ENCODE measurements at regions not wholly inside any gene's neighbourhood (a gene's known extent, or its start where the extent isn't known, plus 50 kb on each side); places are given as distances from the start of the nearest gene placed in this dataset.
"Not testable (repeated sequence)": the region's sequence is repeated elsewhere in the genome, so short reads cannot be mapped to it uniquely, and the experiment has no call there.

DNA sequence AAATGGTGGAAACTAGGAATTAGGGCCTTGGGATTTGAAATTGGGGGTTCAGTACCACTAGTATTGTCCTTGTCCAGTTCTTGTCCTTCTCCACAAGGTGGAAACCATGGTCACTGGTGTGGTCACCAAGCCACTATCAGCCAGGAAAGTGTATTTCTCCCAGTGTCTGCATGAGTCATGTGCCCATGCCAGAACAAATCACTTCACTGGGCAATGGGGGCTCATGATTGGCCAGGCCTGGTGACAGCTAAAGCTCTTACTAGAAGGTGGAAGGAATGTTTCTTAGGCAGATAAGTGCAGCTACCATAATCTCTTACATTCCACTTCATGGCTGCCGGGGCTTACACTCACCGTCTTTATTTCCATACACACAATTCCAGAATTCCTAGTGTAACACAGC, 124.8 kb upstream of the TACR1 start:
- no peak for DNase-seq

- no peak for DNase-seq
Observed at GRCh38 chr2:75321599-75321922, 122.2 kb upstream of the TACR1 start.

DNA sequence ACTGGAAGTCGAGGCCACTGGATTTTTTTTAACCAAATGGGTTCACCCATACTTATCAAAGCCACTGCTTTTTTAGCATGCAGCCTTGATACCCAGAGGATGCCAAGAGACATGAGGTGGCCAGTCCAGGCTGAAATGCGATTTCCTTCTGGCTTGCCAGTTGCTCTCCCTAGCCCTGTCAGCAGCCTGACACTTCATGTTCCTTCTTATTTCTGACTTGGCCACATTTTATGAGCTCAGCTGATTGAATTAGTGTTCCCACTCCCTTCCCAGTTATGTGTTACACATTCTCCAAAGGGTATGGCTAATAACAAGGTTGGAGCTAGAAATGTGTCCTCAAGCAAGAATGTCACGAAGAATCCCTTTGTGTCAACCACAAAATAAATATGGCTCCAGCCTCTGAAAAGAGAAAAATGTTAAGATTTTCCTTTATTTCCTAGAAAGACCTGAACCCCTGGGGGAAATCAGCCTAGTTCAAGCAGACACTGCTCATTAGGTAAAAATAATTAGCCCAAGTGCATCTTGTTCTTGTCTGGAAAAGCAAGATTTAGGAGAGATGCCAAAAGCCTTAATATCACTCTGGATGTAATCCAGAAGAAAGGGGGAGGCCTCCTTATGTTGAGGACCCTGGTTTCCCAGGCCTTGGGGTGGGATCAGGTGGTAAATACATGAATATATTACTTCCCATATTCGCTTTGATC, 121.7 kb upstream of the TACR1 start:
- DNase-seq = no peak

DNA sequence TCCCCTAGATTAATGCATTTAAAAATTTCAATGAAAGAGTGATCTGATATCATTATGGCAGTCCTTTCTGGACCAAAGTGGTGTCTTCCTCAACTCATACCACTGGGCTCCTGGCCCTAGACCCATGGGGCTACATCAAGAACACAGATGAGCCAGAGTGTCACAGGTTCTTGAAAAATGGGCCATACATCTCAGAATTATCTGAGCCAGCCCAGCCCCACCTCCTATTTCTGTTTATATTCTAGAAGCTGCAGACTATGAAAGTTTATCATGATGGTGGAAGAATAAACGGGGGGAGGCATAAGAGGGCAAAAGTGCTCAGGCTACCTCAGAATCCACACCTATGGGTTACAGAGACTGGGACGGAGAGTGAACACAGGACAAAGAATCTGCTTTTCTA, 120.6 kb upstream of the TACR1 start:
- DNase-seq = no peak

DNA sequence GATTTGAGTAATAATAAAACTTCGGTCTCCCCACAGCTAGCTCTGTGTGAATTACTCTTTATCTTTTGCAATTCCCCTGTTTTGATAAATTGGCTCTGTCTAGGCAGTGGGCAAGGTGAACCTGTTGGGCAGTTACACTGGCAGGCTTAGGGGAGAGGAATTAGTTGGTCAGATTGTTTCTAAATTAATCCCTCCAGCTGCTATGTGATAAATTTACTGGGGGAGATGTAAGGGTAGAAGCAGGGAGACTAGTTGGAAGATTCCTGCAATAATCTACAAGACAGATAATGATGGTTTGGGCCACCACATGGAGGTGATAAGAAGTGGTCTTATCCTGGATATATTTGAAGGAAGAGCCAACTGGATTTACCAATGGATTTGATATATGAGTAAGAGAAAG, 118.5 kb upstream of the TACR1 start:
- DNase-seq = no peak

- no peak for DNase-seq
Observed at GRCh38 chr2:75317316-75317715, 118.0 kb upstream of the TACR1 start.

- no peak for DNase-seq
Observed at GRCh38 chr2:75315436-75315835, 116.1 kb upstream of the TACR1 start.

DNA sequence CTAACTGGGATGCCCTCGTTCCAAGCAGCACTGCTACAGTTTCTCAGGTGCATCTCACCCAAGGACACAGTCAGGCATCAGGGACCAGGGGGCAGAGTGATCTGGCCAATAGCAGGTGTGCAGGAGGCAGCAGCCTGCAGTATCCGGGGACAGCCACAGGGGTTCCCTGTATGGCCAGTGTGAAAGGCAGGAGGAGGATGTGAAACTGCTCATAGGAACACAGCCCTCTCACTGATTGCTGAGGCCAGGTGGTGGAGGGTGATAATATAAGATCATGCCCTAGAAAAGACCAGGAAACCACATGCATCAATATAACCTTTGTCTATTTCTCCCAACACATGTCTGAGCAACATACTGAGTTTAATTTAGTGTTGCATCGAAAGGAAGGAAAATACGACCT, 112.7 kb upstream of the TACR1 start:
- no peak for DNase-seq

DNA sequence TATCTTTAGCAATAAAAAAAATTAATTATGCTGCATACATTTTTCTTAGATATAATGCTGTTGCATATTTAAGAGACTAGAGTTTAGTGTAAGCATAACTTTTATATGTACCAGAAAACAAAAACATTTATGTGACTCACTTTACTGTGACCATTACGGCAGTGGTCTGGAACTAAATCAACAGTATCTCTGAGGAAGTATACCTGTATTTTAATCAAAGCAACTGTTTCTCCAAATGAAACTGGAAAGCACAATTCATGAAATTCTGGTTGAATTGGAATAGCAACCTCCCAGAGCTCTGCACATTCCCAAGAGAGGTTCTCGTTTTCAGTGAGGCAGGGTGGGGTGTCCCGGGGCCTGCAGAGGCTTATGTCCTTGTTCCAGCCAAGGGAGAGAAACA, 112.2 kb upstream of the TACR1 start:
- DNase-seq = no peak

DNA sequence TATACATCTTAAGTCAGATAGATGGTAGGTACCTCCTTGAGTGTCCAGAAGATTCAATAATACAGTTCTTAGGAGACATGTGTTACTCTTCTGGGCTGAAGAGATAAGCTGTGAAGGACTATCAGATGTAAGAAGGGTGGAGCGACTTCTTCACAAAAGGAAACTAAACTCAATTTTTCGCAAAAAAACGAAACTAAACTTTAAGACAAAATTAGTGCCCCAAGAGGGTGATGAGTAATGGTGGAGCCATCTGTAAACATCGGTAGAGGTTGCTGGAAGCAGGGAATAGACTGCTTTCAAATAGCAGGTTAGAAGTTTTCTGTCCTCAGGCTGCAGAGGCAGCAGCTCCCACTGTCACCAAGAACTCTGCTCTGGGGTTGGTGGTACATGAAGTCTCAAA, 111.6 kb upstream of the TACR1 start:
- DNase-seq = no peak

DNA sequence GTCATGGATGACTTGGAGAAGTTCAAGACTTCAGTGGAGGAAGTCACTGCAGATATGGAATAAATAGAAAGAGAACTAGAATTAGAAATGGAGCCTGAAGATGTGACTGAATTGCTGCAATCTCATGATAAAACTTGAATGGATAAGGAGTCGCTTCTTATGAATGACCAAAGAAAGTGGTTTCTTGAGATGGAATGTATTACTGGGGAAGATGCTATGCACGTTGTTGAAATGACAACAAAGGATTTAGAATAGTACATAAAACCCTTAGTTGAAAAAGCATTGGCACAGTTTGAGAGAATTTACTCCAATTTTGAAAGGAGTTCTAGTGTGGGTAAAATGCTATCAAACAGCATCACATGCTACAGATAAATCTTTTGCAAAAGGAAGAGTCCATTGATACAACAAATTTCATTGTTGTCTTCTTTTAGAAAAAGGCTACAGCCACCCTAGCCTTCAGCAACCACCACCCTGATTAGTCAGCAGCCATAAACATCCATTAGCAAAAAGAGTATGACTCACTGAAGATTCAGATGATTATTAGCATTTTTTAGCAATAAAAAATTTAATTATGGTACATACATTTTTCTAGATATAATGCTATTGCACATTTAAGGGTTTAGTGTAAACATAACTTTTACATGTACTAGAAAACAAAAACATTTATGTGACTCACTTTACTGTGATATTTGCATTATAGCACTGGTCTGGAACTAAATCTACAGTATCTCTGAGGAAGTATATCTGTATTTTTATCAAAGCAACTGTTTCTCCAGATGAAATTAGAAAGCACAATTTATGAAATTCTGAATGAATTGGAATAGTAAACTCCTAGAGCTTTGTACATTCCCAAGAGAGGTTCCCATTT, 110.5 kb upstream of the TACR1 start:
- DNase-seq = no peak

DNA sequence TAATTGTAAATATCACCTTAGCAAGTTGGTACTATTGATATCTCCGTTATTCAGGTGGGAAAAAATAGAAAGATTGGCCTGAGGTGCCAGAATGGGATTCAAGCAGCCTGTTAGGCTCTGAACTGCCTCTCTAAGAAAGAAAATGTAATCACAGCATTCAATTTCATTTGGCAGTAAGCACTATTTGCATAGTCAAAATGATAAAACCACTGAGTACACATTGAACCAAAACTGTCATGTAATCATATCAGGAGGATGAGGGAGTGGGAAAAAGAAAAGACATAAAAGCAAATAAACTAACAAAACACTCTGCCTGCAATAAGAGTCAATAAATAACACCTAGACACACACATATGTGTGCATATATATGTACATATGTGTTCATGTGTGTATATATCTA, 103.9 kb upstream of the TACR1 start:
- no peak for DNase-seq

DNA sequence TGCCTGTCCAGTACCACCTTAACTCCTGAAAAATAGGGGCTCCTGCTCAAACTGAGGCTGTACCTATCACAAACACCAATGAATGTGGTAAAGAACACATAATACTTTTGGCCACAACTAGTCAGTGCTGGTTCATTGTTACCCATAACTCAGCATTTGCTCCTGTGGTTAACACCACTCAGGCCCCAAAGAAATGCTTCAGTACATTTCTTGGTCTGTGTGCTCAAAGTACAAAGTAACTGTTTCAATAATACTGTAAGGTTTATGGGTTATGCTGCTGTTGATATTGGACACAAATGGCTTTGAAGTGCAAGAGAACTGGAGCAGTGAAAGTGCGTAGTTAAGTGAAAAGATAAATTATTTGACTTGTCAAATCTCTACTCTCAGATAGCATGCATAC, 95.0 kb upstream of the TACR1 start:
- no peak for DNase-seq

DNA sequence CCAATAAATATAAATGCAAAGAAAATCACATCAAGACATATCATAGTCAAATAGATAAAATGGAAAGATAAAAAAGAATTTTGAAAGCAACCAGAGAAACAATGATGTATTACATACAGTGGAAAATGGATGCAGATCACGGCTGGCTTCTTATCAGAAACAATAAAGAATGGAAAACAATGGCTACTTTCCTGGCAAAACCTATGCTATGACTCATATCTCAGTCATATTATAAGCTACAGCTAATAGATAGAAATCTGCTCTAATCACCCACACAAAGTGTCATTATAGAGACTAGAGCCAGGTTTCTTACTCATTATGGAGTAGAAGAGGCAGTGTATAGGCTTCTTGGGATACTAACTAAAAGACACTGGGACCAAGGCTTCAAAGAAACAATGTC, 93.5 kb upstream of the TACR1 start:
- DNase-seq = no peak

- DNase-seq = no peak
Observed at GRCh38 chr2:75290600-75291150, 91.4 kb upstream of the TACR1 start.

DNA sequence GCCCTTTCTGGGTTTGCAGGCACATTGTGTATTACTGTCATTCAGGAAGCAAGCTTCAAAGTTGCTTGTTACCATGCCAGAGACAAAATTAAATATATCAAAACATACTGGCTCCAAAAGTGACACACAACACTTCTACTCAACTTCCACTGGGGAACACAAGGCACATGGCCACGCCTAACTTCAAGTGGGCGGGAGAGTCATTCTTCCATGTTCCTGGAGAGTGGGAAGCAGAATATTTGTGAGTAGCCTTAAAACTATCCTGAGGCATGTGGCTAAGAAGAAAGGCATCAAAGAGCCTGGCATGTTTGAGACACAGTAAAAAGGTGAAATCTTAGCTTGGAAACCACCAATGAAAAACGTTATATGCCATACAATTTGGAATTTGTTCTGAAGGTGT, 90.5 kb upstream of the TACR1 start:
- DNase-seq = no peak

DNA sequence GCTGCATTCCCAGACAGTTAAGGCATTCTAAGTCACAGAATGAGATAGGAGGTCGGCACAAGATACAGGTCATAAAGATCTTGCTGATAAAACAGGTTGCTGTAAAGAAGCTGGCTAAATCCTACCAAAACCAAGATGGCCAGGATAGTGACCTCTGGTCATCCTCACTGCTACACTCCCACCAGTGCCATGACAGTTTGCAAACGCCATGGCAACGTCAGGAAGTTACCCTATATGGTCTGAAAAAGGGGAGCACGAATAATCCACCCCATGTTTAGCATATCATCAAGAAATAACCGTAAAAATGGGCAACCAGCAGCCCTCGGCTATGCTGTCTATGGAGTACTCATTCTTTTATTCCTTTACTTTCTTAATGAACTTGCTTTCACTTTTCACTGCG, 89.9 kb upstream of the TACR1 start:
- DNase-seq = not testable (repeated sequence)

- DNase-seq = no peak
Observed at GRCh38 chr2:75288760-75289159, 89.4 kb upstream of the TACR1 start.

DNA sequence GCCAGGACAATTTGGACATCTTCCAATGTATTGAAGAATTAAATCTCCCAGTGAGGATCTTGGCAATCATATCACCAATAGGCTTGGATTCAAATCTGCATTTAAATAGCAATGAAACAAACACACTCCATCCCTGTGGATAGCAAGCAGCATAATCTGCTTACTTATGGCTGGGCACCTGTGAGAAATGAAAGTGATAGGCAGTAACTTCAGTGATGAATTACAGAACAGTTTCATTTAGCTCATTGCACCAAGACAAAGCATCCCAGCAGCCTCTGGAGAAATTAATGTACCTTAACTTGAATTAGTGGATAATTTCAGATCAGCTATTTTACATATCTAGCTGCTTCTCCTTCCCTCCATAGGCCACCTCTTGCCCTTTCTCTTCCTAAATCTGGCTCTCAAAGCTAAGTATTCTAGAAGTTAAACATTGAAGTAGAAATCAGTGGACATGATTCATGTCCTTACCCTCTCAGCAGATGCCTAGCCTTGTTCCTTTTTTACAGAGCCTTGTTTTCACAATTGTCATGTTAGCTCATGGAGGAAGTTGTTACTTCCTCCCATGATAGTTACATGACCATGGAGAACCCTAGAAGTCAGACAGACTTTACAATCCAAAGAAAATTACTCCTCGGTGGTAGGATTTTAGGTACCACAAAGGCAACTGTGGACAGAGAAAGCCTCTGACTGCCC, 88.5 kb upstream of the TACR1 start:
- DNase-seq = no peak

- DNase-seq = no peak
Observed at GRCh38 chr2:75284345-75284744, 85.0 kb upstream of the TACR1 start.

- no peak for DNase-seq
Observed at GRCh38 chr2:75278821-75279379, 79.6 kb upstream of the TACR1 start.

DNA sequence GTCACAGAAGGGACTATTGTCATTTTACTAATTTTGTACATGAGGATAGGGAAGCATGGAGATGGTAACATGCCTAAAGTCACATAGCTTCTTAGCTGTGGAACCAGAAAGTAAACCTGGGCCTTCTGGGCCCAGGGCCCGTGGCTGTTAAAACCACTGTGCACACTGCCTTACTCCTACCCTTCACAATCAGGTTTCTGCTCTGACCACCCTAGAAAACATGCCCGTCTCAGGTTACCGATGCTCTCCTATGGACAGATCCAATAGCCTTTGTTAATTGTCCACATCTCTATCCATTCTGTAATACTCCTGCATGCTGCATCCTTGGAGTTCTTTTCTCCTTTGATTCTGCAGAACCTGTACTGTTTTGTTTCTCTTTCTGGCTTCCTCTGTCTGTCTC, 79.0 kb upstream of the TACR1 start:
- no peak for DNase-seq

- no peak for DNase-seq
Observed at GRCh38 chr2:75277111-75277510, 77.8 kb upstream of the TACR1 start.
